ENCODE measurements at regions not wholly inside any gene's neighbourhood (a gene's known extent, or its start where the extent isn't known, plus 50 kb on each side); places are given as distances from the start of the nearest gene placed in this dataset.

DNA sequence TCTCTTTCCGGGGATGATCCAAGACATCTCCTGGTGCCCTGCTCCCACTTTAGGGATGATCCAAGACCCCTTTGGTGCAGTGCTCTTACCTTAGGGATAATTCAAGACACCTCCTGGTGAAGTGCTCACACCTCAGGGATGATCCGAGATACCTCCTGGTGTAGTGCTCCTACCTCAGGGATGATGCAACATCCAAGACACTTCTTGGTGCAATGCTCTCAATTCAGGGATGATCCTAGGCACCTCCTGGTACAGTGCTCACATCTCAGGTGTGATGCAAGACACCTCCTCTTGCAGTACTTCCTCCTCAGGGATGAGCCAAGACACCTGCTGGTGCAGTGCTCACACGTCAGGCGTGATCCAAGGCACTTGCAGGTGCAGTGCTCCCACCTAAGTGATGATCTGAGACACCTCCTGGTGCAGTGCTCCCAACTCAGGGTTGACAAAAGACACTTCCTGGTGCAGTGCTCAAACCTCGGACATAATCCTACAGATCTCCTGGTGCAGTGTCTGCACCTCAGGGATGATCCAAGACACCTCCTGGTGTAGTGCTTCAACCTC lies 122.3 kb downstream of the ASB1 start:
- no peaks in the 10 kb centered on the region for H3K9me3 ChIP-seq (ENCODE audit: insufficient read depth, low read length)
- no peaks in the 10 kb centered on the region for H3K79me2 ChIP-seq (ENCODE audit: low read length)
- H3K4me1 ChIP-seq (ENCODE audit: low read length): no peaks in the 10 kb centered on the region
- no peak overlapping the region for H3K4me2 ChIP-seq (ENCODE audit: low read length)
- no peaks in the 10 kb centered on the region for H3K36me3 ChIP-seq (replicated peaks; ENCODE audit: low read depth, low read length)
- TF ChIP-seq, protein P1, sequence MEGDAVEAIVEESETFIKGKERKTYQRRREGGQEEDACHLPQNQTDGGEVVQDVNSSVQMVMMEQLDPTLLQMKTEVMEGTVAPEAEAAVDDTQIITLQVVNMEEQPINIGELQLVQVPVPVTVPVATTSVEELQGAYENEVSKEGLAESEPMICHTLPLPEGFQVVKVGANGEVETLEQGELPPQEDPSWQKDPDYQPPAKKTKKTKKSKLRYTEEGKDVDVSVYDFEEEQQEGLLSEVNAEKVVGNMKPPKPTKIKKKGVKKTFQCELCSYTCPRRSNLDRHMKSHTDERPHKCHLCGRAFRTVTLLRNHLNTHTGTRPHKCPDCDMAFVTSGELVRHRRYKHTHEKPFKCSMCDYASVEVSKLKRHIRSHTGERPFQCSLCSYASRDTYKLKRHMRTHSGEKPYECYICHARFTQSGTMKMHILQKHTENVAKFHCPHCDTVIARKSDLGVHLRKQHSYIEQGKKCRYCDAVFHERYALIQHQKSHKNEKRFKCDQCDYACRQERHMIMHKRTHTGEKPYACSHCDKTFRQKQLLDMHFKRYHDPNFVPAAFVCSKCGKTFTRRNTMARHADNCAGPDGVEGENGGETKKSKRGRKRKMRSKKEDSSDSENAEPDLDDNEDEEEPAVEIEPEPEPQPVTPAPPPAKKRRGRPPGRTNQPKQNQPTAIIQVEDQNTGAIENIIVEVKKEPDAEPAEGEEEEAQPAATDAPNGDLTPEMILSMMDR (IDR thresholded peaks at IDR 0.05; ENCODE audit: low read depth, low read length): no peak
- no peak for TF ChIP-seq EZH2phosphoT487 (IDR thresholded peaks at IDR 0.05; ENCODE audit: low read depth)
- H3K27ac ChIP-seq (ENCODE audit: low read length): no peak overlapping the region
- no peaks in the 10 kb centered on the region for H4K20me1 ChIP-seq (ENCODE audit: insufficient read depth, low read length)
- no peaks in the 10 kb centered on the region for H3K27me3 ChIP-seq (ENCODE audit: low read depth, low read length)
- H3K9ac ChIP-seq (ENCODE audit: low read length): no peak overlapping the region
- H3K4me3 ChIP-seq (ENCODE audit: low read length): no peak overlapping the region
- H2AFZ ChIP-seq (ENCODE audit: low read depth, low read length): no peak overlapping the region

DNA sequence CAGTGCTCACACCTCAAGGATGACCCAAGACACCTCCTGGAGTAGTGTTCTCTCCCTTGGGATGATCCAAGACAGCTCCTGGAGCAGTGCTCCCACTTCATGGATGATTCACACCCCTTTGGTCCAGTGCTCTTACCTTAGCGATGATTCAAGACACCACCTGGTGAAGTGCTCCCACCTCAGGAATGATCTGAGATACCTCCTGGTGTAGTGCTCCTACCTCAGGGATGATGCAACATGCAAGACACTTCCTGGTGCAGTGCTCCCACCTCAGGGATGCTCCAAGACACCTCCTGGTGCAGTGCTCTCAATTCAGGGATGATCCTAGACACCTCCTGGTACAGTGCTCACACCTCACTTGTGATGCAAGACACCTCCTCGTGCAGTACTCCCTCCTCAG lies 123.1 kb downstream of the ASB1 start:
- Histone ChIP-seq H3K79me2 (ENCODE audit: low read length) (no peaks in the 10 kb centered on the region), H4K20me1 (ENCODE audit: insufficient read depth, low read length) (no peaks in the 10 kb centered on the region), H3K4me2 (ENCODE audit: low read length) (no peak overlapping the region), H3K9me3 (ENCODE audit: insufficient read depth, low read length) (no peaks in the 10 kb centered on the region), H3K4me3 (ENCODE audit: low read length) (no peak overlapping the region), H3K27ac (ENCODE audit: low read length) (no peak overlapping the region), H3K4me1 (ENCODE audit: low read length) (no peaks in the 10 kb centered on the region), H2AFZ (ENCODE audit: low read depth, low read length) (no peak overlapping the region), H3K36me3 (replicated peaks; ENCODE audit: low read depth, low read length) (no peaks in the 10 kb centered on the region), H3K9ac (ENCODE audit: low read length) (no peak overlapping the region), H3K27me3 (ENCODE audit: low read depth, low read length) (no peaks in the 10 kb centered on the region)
- TF ChIP-seq, protein P1 (IDR thresholded peaks at IDR 0.05; ENCODE audit: low read depth, low read length): no peak
- TF ChIP-seq EZH2phosphoT487 (IDR thresholded peaks at IDR 0.05; ENCODE audit: low read depth): no peak

DNA sequence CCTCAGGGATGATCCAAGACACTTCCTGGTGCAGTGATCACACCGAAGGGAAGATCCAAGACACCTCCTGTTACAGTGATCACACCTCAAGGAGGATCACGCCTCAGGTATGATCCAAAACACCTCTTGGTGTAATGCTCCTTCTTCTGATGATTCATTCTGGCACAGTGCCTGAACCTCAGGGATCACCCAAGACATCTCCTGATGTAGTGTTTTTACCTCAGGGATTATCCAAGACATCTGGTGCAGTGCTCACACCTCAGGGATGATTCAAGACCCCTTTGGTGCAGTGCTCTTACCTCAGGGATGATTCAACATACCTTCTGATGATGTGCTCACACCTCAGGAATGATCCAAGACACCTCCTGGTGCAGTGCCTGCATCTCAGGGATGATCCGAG lies 124.4 kb downstream of the ASB1 start:
- H3K27me3 ChIP-seq (ENCODE audit: low read depth, low read length): no peaks in the 10 kb centered on the region
- no peaks in the 10 kb centered on the region for H3K36me3 ChIP-seq (replicated peaks; ENCODE audit: low read depth, low read length)
- no peaks in the 10 kb centered on the region for H3K4me1 ChIP-seq (ENCODE audit: low read length)
- no peak overlapping the region for H3K27ac ChIP-seq (ENCODE audit: low read length)
- H2AFZ ChIP-seq (ENCODE audit: low read depth, low read length): no peak overlapping the region
- no peak overlapping the region for H3K4me3 ChIP-seq (ENCODE audit: low read length)
- TF ChIP-seq, protein P1 (IDR thresholded peaks at IDR 0.05; ENCODE audit: low read depth, low read length): no peak
- no peak for TF ChIP-seq EZH2phosphoT487 (IDR thresholded peaks at IDR 0.05; ENCODE audit: low read depth)
- no peaks in the 10 kb centered on the region for H4K20me1 ChIP-seq (ENCODE audit: insufficient read depth, low read length)
- H3K79me2 ChIP-seq (ENCODE audit: low read length): no peaks in the 10 kb centered on the region
- no peak overlapping the region for H3K9ac ChIP-seq (ENCODE audit: low read length)
- H3K4me2 ChIP-seq (ENCODE audit: low read length): no peak overlapping the region
- no peaks in the 10 kb centered on the region for H3K9me3 ChIP-seq (ENCODE audit: insufficient read depth, low read length)

DNA sequence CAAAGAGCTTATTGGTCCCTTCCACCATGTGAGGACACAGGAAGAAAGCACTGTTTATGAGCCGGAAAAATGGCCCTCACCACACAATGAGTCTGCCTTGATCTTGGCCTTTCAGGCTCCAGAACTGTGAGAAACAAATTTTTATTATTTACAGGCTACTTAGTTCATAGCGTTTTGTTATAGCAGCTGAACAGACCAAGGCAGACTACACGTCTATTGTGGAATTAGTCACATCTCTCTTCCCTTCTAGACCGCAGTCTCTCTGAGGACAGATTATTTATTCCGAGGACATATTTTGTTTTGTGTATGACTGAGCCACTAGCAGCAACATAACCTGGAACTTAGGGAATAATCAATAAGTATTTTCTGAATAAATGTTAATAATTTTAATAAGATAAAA lies 125.5 kb downstream of the ASB1 start:
- H3K4me2 ChIP-seq (ENCODE audit: low read length): no peak overlapping the region
- TF ChIP-seq, protein P1 (IDR thresholded peaks at IDR 0.05; ENCODE audit: low read depth, low read length): no peak
- TF ChIP-seq EZH2phosphoT487 (IDR thresholded peaks at IDR 0.05; ENCODE audit: low read depth): no peak
- H3K9me3 ChIP-seq (ENCODE audit: insufficient read depth, low read length): no peaks in the 10 kb centered on the region
- no peak overlapping the region for H3K27ac ChIP-seq (ENCODE audit: low read length)
- H3K36me3 ChIP-seq (replicated peaks; ENCODE audit: low read depth, low read length): no peaks in the 10 kb centered on the region
- no peak overlapping the region for H3K9ac ChIP-seq (ENCODE audit: low read length)
- no peaks in the 10 kb centered on the region for H3K4me1 ChIP-seq (ENCODE audit: low read length)
- no peaks in the 10 kb centered on the region for H3K79me2 ChIP-seq (ENCODE audit: low read length)
- no peaks in the 10 kb centered on the region for H3K27me3 ChIP-seq (ENCODE audit: low read depth, low read length)
- no peak overlapping the region for H2AFZ ChIP-seq (ENCODE audit: low read depth, low read length)
- no peaks in the 10 kb centered on the region for H4K20me1 ChIP-seq (ENCODE audit: insufficient read depth, low read length)
- H3K4me3 ChIP-seq (ENCODE audit: low read length): no peak overlapping the region
